DND-41 (cell line): ENCODE measurements at regions not wholly inside any gene's neighbourhood (a gene's known extent, or its start where the extent isn't known, plus 50 kb on each side); places are given as distances from the start of the nearest gene placed in this dataset.

Experiments
- ATAC-seq: fragments of 200-7000 bp; cut with Tn5 transposase; 3 replicates; pipeline ENCODE4 v1.9.1; 2021; ENCODE audit warnings: low read depth; ENCODE audit not compliant: insufficient read depth
- DNase-seq: peaks from one replicate; pipeline ENCODE4 v3.0.0-alpha.2; 2020
- H2AFZ ChIP-seq: 2 replicates; pipeline ENCODE4 v1.6.0; 2012; ENCODE audit warnings: low read depth, low read length
- H3K27ac ChIP-seq: 2 replicates; pipeline ENCODE4 v1.5.1; 2012; ENCODE audit warnings: low read length, inconsistent platforms
- H3K27me3 ChIP-seq: fragments of 200-600 bp; sonication (generic); 2 replicates; pipeline ENCODE4 v1.6.0; 2012; ENCODE audit warnings: low read length, mild to moderate bottlenecking, inconsistent platforms; ENCODE audit not compliant: insufficient read depth, poor library complexity
- H3K36me3 ChIP-seq: 2 replicates; pipeline ENCODE4 v1.5.1; 2012; ENCODE audit warnings: low read length, inconsistent platforms; ENCODE audit not compliant: insufficient read depth
- H3K4me1 ChIP-seq: 2 replicates; pipeline ENCODE4 v1.5.1; 2012; ENCODE audit warnings: mild to moderate bottlenecking, low read length; ENCODE audit not compliant: insufficient read depth
- H3K4me2 ChIP-seq: 2 replicates; pipeline ENCODE4 v1.6.0; 2012; ENCODE audit warnings: mild to moderate bottlenecking, moderate library complexity, low read length, inconsistent platforms; ENCODE audit not compliant: insufficient read depth
- H3K4me3 ChIP-seq, 2 experiments: fragments of 200-600 bp in 1 of 2; shearing (Covaris generic) in 1 of 2; 2 replicates each; pipeline ENCODE4 v1.5.1; 2012 to 2016; ENCODE audit warnings: inconsistent platforms in 2 of 2, low read length in 2 of 2, mild to moderate bottlenecking in 2 of 2, low read depth in 1 of 2, moderate library complexity in 1 of 2
- H3K79me2 ChIP-seq: 2 replicates; pipeline ENCODE4 v1.6.0; 2012; ENCODE audit warnings: low read length, inconsistent platforms; ENCODE audit not compliant: insufficient read depth
- H3K9ac ChIP-seq: 2 replicates; pipeline ENCODE4 v1.6.0; 2012; ENCODE audit warnings: low read depth, mild to moderate bottlenecking, inconsistent platforms, low read length, moderate library complexity
- H3K9me3 ChIP-seq: 2 replicates; pipeline ENCODE4 v1.5.1; 2012; ENCODE audit warnings: low read length, moderate library complexity, mild to moderate bottlenecking, inconsistent platforms; ENCODE audit not compliant: insufficient read depth, severe bottlenecking
- H4K20me1 ChIP-seq: 2 replicates; pipeline ENCODE4 v1.6.0; 2012; ENCODE audit warnings: low read length; ENCODE audit not compliant: insufficient read depth
- EZH2 ChIP-seq: IDR thresholded peaks from 3 replicates; pipeline ENCODE4 v1.6.1; 2012; ENCODE audit warnings: borderline replicate concordance, low read depth, mild to moderate bottlenecking, moderate library complexity, low read length, inconsistent platforms; ENCODE audit not compliant: severe bottlenecking
- TF ChIP-seq, protein P1 (sequence below): IDR thresholded peaks from 2 replicates; pipeline ENCODE4 v1.5.1; 2012; ENCODE audit warnings: borderline replicate concordance, low read length, moderate library complexity, mild to moderate bottlenecking; ENCODE audit not compliant: poor library complexity, severe bottlenecking; ENCODE audit errors: extremely low read depth

DNA sequence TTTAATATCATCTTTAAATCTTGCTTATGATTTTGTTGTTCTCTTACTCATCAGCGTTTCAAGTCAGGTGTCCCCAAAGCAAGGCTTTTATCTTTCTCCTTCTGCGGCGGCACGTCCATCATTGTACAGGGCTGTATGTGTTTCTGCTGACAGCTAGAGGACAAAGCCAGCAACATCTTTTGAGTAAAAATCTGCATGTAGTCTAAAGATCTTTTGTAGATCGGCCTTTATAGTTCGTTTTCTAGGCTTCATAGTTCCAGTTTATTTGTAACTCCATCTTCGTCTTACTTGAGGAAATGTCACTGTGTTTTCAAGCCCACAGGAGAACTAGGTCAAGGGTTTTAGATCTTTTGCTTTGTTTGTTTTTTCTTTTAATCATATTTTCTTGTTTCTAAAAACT is 211.4 kb upstream of the TOPAZ1 start:
- ATAC-seq (no peak), DNase-seq (no peak)
- no peak for TF ChIP-seq EZH2
- TF ChIP-seq, protein P1, sequence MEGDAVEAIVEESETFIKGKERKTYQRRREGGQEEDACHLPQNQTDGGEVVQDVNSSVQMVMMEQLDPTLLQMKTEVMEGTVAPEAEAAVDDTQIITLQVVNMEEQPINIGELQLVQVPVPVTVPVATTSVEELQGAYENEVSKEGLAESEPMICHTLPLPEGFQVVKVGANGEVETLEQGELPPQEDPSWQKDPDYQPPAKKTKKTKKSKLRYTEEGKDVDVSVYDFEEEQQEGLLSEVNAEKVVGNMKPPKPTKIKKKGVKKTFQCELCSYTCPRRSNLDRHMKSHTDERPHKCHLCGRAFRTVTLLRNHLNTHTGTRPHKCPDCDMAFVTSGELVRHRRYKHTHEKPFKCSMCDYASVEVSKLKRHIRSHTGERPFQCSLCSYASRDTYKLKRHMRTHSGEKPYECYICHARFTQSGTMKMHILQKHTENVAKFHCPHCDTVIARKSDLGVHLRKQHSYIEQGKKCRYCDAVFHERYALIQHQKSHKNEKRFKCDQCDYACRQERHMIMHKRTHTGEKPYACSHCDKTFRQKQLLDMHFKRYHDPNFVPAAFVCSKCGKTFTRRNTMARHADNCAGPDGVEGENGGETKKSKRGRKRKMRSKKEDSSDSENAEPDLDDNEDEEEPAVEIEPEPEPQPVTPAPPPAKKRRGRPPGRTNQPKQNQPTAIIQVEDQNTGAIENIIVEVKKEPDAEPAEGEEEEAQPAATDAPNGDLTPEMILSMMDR, result no peak
- H3K9me3 ChIP-seq, result no peaks in the 10 kb centered on the region
- H3K4me3 ChIP-seq, result no peak overlapping the region
- H4K20me1 ChIP-seq, result no peaks in the 10 kb centered on the region; the same call in 1 of the 2 replicates
- no peak overlapping the region for H2AFZ ChIP-seq
- no peak overlapping the region for H3K9ac ChIP-seq
- H3K4me1 ChIP-seq, result no peaks in the 10 kb centered on the region
- peaks cover 15% of the 10 kb centered on the region for H3K27me3 ChIP-seq
- H3K79me2 ChIP-seq, result no peaks in the 10 kb centered on the region
- no peak overlapping the region for H3K4me2 ChIP-seq
- H3K36me3 ChIP-seq, result no peaks in the 10 kb centered on the region
- no peak overlapping the region for H3K27ac ChIP-seq

DNA sequence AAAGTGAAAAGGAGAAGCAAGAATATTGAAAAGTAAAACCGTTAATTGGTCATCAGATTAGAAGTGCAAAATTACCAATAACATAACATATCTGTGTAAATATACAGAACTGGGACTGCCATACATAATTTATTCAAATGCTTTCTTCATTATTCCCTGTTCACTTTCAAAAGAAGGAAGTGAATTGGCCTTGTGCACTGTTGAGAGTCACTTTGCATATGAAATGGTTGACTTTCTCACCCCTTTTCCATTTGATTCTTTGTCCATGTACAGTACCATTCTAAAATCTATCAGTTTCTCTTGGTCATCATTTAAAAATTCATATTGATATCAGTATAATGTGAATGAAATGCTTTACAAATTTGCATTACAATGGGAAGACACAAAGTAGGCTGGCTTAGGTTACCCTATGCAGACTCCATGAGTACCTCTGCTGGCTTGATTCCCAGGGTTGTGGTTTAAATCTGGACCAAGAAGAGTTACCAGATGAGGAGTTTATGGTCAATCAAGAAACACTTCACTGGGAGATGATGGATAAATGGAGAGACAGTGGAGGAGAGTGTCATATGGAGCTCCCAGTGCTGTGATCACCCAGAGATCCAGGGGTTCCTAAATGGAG is 210.9 kb upstream of the TOPAZ1 start:
- Histone ChIP-seq H2AFZ (no peak overlapping the region), H4K20me1 (no peaks in the 10 kb centered on the region; the same call in 1 of the 2 replicates), H3K9ac (no peak overlapping the region), H3K27me3 (peaks cover 13% of the 10 kb centered on the region), H3K9me3 (no peaks in the 10 kb centered on the region), H3K4me3 (no peak overlapping the region), H3K27ac (no peak overlapping the region), H3K36me3 (no peaks in the 10 kb centered on the region), H3K4me1 (no peaks in the 10 kb centered on the region), H3K79me2 (no peaks in the 10 kb centered on the region), H3K4me2 (no peak overlapping the region)
- no peak for TF ChIP-seq EZH2
- TF ChIP-seq, protein P1, result no peak
- DNase-seq, result no peak
- no peak for ATAC-seq

DNA sequence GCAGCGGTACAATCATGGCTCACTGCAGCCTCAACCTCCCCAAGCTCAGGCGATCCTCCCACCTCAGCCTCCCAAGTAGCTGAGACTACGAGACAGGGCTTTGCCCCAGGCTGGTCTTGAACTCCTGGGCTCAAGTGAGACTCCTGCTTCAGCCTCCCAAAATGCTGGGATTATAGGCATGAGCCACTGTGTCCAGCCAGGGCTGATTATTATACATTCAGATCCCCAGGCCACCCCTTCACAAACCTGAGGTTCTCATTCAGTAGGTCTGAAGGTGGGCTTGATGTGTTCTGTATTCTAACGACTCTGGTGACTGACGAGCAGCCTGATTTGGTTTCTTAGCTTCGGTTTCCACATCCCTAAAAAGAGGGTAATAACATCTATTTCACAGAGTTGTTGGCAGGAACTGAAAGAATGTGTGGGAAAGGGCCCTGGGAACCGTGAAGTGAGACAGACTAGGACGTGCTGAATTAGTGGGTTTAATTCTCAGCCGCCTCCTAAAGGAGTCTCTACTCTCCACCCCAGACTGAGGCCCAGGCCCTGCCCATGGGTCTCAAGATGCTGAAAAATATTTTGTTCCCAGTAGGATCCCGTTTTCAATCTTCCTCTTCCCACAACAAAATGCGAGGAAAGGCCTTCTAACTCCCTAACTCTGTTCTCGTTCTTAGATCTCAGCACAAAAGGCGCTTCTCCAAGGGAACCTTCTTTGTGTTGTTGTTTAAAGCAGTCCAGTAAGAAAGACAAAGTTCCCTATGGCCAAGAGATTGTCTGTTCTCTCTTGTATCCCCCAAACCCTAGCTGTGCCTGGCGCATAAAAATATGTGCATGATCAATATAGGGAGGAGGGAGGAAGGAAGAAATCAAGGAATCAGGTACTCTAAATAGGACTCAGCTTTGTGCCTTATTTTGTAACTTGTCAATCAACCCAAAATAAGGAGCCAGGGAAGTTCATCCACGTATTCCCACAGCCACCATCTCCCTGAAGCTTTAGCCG is 210.0 kb upstream of the TOPAZ1 start:
- Histone ChIP-seq H3K4me3 (no peak overlapping the region), H3K9me3 (no peaks in the 10 kb centered on the region), H3K27me3 (peaks cover 12% of the 10 kb centered on the region), H3K4me2 (no peak overlapping the region), H3K9ac (no peak overlapping the region), H2AFZ (no peak overlapping the region), H3K36me3 (no peaks in the 10 kb centered on the region), H3K4me1 (no peaks in the 10 kb centered on the region), H3K27ac (no peak overlapping the region), H3K79me2 (no peaks in the 10 kb centered on the region), H4K20me1 (no peaks in the 10 kb centered on the region; the same call in 1 of the 2 replicates)
- no peak for ATAC-seq
- TF ChIP-seq, protein P1, result no peak
- no peak for TF ChIP-seq EZH2
- no peak for DNase-seq
